Neural crest cell (in vitro differentiated cells): ENCODE measurements at regions not wholly inside any gene's neighbourhood (a gene's known extent, or its start where the extent isn't known, plus 50 kb on each side); places are given as distances from the start of the nearest gene placed in this dataset.

Experiments used
- DNase-seq: peaks from one replicate; pipeline ENCODE4 v3.0.0; 2021; ENCODE audit warnings: low read depth, mixed read lengths, low spot score
- H3K27ac Mint-ChIP-seq: one replicate; pipeline ENCODE4 v1.8.0; 2021; ENCODE audit warnings: mild to moderate bottlenecking, mixed read lengths; ENCODE audit not compliant: unreplicated experiment
- H3K27me3 Mint-ChIP-seq: 2 replicates; pipeline ENCODE4 v1.8.0; 2021; ENCODE audit warnings: low read depth, mild to moderate bottlenecking, mixed read lengths
- H3K36me3 Mint-ChIP-seq: 2 replicates; pipeline ENCODE4 v1.8.0; 2021; ENCODE audit warnings: low read depth, mild to moderate bottlenecking, mixed read lengths
- H3K4me1 Mint-ChIP-seq: 2 replicates; pipeline ENCODE4 v1.8.0; 2021; ENCODE audit warnings: mixed read lengths
- H3K4me3 Mint-ChIP-seq: one replicate; pipeline ENCODE4 v1.8.0; 2021; ENCODE audit warnings: mild to moderate bottlenecking, mixed read lengths
- H3K9me3 Mint-ChIP-seq: 2 replicates; pipeline ENCODE4 v1.8.0; 2021; ENCODE audit warnings: mixed read lengths
- CTCF ChIP-seq: fragments of 200-600 bp; sonication (generic); conservative IDR thresholded peaks from 2 replicates; pipeline ENCODE4 v1.5.0; 2021; ENCODE audit warnings: antibody characterized with exemption, mild to moderate bottlenecking

- Mint-ChIP-seq H3K36me3 (no peaks in the 10 kb centered on the region), H3K9me3 (no peaks in the 10 kb centered on the region), H3K4me3 (no peak overlapping the region), H3K27ac (no peak overlapping the region), H3K27me3 (peaks cover 16% of the 10 kb centered on the region), H3K4me1 (no peaks in the 10 kb centered on the region)
- no peak for DNase-seq
- TF ChIP-seq CTCF = no peak
These were observed 378.0 kb downstream of the YTHDC2 start for GRCh38 chr5:113891491-113891890.

- DNase-seq = no peak
- TF ChIP-seq CTCF = no peak
- Mint-ChIP-seq H3K27me3 (peaks cover 24% of the 10 kb centered on the region), H3K4me3 (no peak overlapping the region), H3K36me3 (no peaks in the 10 kb centered on the region), H3K9me3 (no peaks in the 10 kb centered on the region), H3K4me1 (peaks cover 5% of the 10 kb centered on the region), H3K27ac (no peak overlapping the region)
These were observed 383.3 kb downstream of the YTHDC2 start for GRCh38 chr5:113896789-113897188.

- no peak for TF ChIP-seq CTCF
- peaks cover 24% of the 10 kb centered on the region for H3K27me3 Mint-ChIP-seq
- no peak overlapping the region for H3K27ac Mint-ChIP-seq
- no peaks in the 10 kb centered on the region for H3K9me3 Mint-ChIP-seq
- DNase-seq = no peak
- H3K4me1 Mint-ChIP-seq = peaks cover 15% of the 10 kb centered on the region
- H3K4me3 Mint-ChIP-seq = no peak overlapping the region
- H3K36me3 Mint-ChIP-seq = no peaks in the 10 kb centered on the region
These were observed 384.3 kb downstream of the YTHDC2 start for GRCh38 chr5:113897748-113898147.

GRCh38 chr5:113900141-113900540, 386.6 kb downstream of the YTHDC2 start:
- no peak overlapping the region for H3K4me3 Mint-ChIP-seq
- no peaks in the 10 kb centered on the region for H3K9me3 Mint-ChIP-seq
- no peak for TF ChIP-seq CTCF
- peaks cover 15% of the 10 kb centered on the region for H3K4me1 Mint-ChIP-seq
- peaks cover 26% of the 10 kb centered on the region for H3K27me3 Mint-ChIP-seq
- no peaks in the 10 kb centered on the region for H3K36me3 Mint-ChIP-seq
- H3K27ac Mint-ChIP-seq = no peak overlapping the region
- DNase-seq = no peak

- H3K36me3 Mint-ChIP-seq = no peaks in the 10 kb centered on the region
- no peak for TF ChIP-seq CTCF
- H3K27ac Mint-ChIP-seq = no peak overlapping the region
- DNase-seq = no peak
- peaks cover 22% of the 10 kb centered on the region for H3K27me3 Mint-ChIP-seq
- no peaks in the 10 kb centered on the region for H3K9me3 Mint-ChIP-seq
- no peak overlapping the region for H3K4me3 Mint-ChIP-seq
- peaks cover 15% of the 10 kb centered on the region for H3K4me1 Mint-ChIP-seq
These were observed 387.3 kb downstream of the YTHDC2 start for GRCh38 chr5:113900816-113901215.

- peaks cover 17% of the 10 kb centered on the region for H3K27me3 Mint-ChIP-seq
- DNase-seq = no peak
- H3K4me3 Mint-ChIP-seq = no peak overlapping the region
- no peaks in the 10 kb centered on the region for H3K36me3 Mint-ChIP-seq
- H3K27ac Mint-ChIP-seq = peak overlapping the region; percentile 4
- peaks cover 14% of the 10 kb centered on the region for H3K4me1 Mint-ChIP-seq
- H3K9me3 Mint-ChIP-seq = no peaks in the 10 kb centered on the region
- no peak for TF ChIP-seq CTCF
These were observed 388.2 kb downstream of the YTHDC2 start for GRCh38 chr5:113901718-113902117.
